Stimulated activated CD4-positive, alpha-beta T cell treated with anti-CD3 and anti-CD28 coated beads, Interleukin-1b, Interleukin-23, amount 100 ng/mL, for 4 hours (primary cell): ENCODE measurements at regions not wholly inside any gene's neighbourhood (a gene's known extent, or its start where the extent isn't known, plus 50 kb on each side); places are given as distances from the start of the nearest gene placed in this dataset.

Source experiments
- DNase-seq, 2 donors: peaks; one replicate each; pipeline ENCODE4 v3.0.0-alpha.2; 2020; ENCODE audit warnings: low read depth in 2 of 2

- DNase-seq = no peak
Observed at GRCh38 chr4:4735870-4736269, 123.6 kb upstream of the MSX1 start.

- no peak for DNase-seq
Observed at GRCh38 chr4:4735136-4735750, 124.2 kb upstream of the MSX1 start.

- DNase-seq = no peak
Observed at GRCh38 chr4:4734425-4734824, 125.0 kb upstream of the MSX1 start.

GRCh38 chr4:4733663-4734062 is 125.8 kb upstream of the MSX1 start:
- no peak for DNase-seq

- DNase-seq = no peak
Observed at GRCh38 chr4:4730249-4730648, 129.2 kb upstream of the MSX1 start.

GRCh38 chr4:4729206-4729605 is 130.3 kb upstream of the MSX1 start:
- no peak for DNase-seq

- no peak for DNase-seq
Observed at GRCh38 chr4:4727536-4727935, 131.9 kb upstream of the MSX1 start.

GRCh38 chr4:4726051-4726450 is 133.4 kb upstream of the MSX1 start:
- DNase-seq = no peak

GRCh38 chr4:4724321-4724720 is 135.1 kb upstream of the MSX1 start:
- no peak for DNase-seq

GRCh38 chr4:4721636-4722035 is 137.8 kb upstream of the MSX1 start:
- no peak for DNase-seq

- no peak for DNase-seq
Observed at GRCh38 chr4:4720646-4721045, 138.8 kb upstream of the MSX1 start.

GRCh38 chr4:4719436-4719835 is 140.0 kb upstream of the MSX1 start:
- DNase-seq = no peak

- no peak for DNase-seq
Observed at GRCh38 chr4:4717692-4718091, 141.8 kb upstream of the MSX1 start.

- no peak for DNase-seq
Observed at GRCh38 chr4:4714331-4714730, 145.1 kb upstream of the MSX1 start.

GRCh38 chr4:4712800-4713528 is 146.5 kb upstream of the MSX1 start:
- no peak for DNase-seq

- no peak for DNase-seq
Observed at GRCh38 chr4:4711902-4712301, 147.6 kb upstream of the MSX1 start.

- no peak for DNase-seq
Observed at GRCh38 chr4:4709736-4710135, 149.7 kb upstream of the MSX1 start.

GRCh38 chr4:4704267-4704666 is 155.2 kb upstream of the MSX1 start:
- DNase-seq = no peak

GRCh38 chr4:4697584-4697983 is 155.7 kb upstream of the STX18 start:
- DNase-seq = no peak

GRCh38 chr4:4696530-4696929 is 154.7 kb upstream of the STX18 start:
- DNase-seq = no peak

GRCh38 chr4:4695497-4695896 is 153.6 kb upstream of the STX18 start:
- no peak for DNase-seq

GRCh38 chr4:4694827-4695226 is 153.0 kb upstream of the STX18 start:
- DNase-seq = no peak

GRCh38 chr4:4694296-4694772 is 152.5 kb upstream of the STX18 start:
- no peak for DNase-seq
